Uterus (tissue), 3 donors: ENCODE measurements at regions not wholly inside any gene's neighbourhood (a gene's known extent, or its start where the extent isn't known, plus 50 kb on each side); places are given as distances from the start of the nearest gene placed in this dataset.

Source experiments
- DNase-seq, 2 donors: peaks; one replicate each; pipeline ENCODE4 v3.0.0-alpha.2; 2019 to 2020
- H3K27ac ChIP-seq, 2 donors: fragments of 200-600 bp; sonication (generic); 1 replicate in 1 of 2; 2 replicates in 1 of 2; pipeline ENCODE4 v1.5.1; 2016 to 2018
- H3K27me3 ChIP-seq, 2 donors: fragments of 200-600 bp; sonication (generic); one replicate each; pipeline ENCODE4 v1.5.1; 2018 to 2019; ENCODE audit warnings: control low read depth in 1 of 2
- H3K36me3 ChIP-seq, 2 donors: fragments of 200-600 bp; sonication (generic); one replicate each; pipeline ENCODE4 v1.5.1; 2019; ENCODE audit warnings: control low read depth in 1 of 2
- H3K4me1 ChIP-seq, 2 donors: fragments of 200-600 bp; sonication (generic); one replicate each; pipeline ENCODE4 v1.5.1; 2018 to 2019; ENCODE audit warnings: control low read depth in 1 of 2
- H3K4me3 ChIP-seq, 2 donors: fragments of 200-600 bp; sonication (generic); 1 replicate in 1 of 2; 2 replicates in 1 of 2; pipeline ENCODE4 v1.5.1; 2018 to 2019; ENCODE audit warnings: mild to moderate bottlenecking in 1 of 2
- H3K9me3 ChIP-seq, 2 donors: fragments of 200-600 bp; sonication (generic); one replicate each; pipeline ENCODE4 v1.5.1; 2019; ENCODE audit warnings: control low read depth in 1 of 2
- POLR2A ChIP-seq, 2 donors: fragments of 450-650 bp; IDR thresholded peaks; one replicate each; pipeline ENCODE4 v1.6.1; 2016; ENCODE audit warnings: antibody characterized with exemption in 2 of 2, mild to moderate bottlenecking in 1 of 2, moderate library complexity in 1 of 2
- intact Hi-C: fragments of 100-400 bp; cut with DNase I; formaldehyde crosslinking; loops from one replicate; pipeline ENCODE4 v1.15.1; 2023; ENCODE audit warnings: low total_unique reads
- TF ChIP-seq, protein P1 (sequence below), 4 experiments: fragments of 200-600 bp in 2 of 4; fragments of 450-650 bp in 2 of 4; sonication (generic) in 2 of 4; IDR thresholded peaks; one replicate each; pipeline ENCODE4 v1.5.1; 2016 to 2019; ENCODE audit warnings: antibody characterized with exemption in 4 of 4, mild to moderate bottlenecking in 2 of 4, moderate library complexity in 1 of 4
- donor health status: DM: yes; HTN: yes; CAD: no.

DNA sequence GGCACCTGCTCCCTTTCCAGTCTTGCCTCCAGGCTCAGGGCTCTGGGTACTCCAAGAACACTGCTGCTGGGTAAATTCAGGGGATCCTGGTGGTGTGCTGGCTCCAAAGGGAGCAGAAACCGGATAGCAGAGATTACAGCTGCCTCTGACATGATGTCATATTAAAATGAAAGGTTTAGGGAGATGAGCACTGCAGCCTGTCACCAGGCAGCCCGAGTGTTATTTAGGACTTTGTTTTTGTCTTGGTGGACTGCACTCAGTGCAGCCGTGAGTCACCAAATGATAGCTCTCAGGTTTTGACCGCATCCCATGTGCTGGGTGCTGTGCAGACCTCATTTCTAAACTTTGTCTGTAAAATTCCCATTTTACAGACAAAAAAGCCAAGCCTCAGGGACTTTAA is 266.0 kb upstream of the CRY1 start:
- intact Hi-C loops: no loop called here
- Histone ChIP-seq H3K36me3 (no peaks in the 10 kb centered on the region), H3K4me3 (no peak overlapping the region), H3K9me3 (no peaks in the 10 kb centered on the region), H3K27me3 (no peaks in the 10 kb centered on the region), H3K4me1 (no peaks in the 10 kb centered on the region), H3K27ac (no peak overlapping the region)
- no peak for DNase-seq
- TF ChIP-seq, protein P1, sequence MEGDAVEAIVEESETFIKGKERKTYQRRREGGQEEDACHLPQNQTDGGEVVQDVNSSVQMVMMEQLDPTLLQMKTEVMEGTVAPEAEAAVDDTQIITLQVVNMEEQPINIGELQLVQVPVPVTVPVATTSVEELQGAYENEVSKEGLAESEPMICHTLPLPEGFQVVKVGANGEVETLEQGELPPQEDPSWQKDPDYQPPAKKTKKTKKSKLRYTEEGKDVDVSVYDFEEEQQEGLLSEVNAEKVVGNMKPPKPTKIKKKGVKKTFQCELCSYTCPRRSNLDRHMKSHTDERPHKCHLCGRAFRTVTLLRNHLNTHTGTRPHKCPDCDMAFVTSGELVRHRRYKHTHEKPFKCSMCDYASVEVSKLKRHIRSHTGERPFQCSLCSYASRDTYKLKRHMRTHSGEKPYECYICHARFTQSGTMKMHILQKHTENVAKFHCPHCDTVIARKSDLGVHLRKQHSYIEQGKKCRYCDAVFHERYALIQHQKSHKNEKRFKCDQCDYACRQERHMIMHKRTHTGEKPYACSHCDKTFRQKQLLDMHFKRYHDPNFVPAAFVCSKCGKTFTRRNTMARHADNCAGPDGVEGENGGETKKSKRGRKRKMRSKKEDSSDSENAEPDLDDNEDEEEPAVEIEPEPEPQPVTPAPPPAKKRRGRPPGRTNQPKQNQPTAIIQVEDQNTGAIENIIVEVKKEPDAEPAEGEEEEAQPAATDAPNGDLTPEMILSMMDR (IDR thresholded peaks at IDR 0.05): no peak
- no peak for TF ChIP-seq POLR2A (IDR thresholded peaks at IDR 0.05)

DNA sequence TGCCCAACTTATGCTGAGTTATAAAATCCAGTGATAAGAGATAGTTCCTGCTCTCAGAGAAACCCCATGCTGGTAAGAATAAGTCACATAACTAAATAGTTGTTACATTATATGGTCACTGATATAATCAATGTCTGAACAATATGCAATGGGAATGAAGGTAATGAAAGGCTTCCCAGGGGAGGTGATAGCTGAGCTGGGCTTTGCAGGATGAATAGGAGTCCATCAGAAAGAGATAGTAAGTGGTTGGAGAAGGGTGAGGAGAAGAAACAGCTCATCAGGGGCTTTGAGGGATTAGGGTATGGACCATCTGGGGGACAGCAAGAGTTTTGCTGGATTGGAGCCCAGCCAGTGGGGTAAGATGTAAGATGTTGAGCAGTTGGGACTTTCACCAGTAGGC is 266.7 kb upstream of the CRY1 start:
- intact Hi-C loops: no loop called here
- H3K4me3 ChIP-seq: no peak overlapping the region
- no peaks in the 10 kb centered on the region for H3K36me3 ChIP-seq
- no peak for DNase-seq
- H3K4me1 ChIP-seq: no peaks in the 10 kb centered on the region
- TF ChIP-seq POLR2A (IDR thresholded peaks at IDR 0.05): no peak
- TF ChIP-seq, protein P1 (IDR thresholded peaks at IDR 0.05): no peak
- no peaks in the 10 kb centered on the region for H3K27me3 ChIP-seq
- H3K9me3 ChIP-seq: no peaks in the 10 kb centered on the region
- H3K27ac ChIP-seq: no peak overlapping the region

DNA sequence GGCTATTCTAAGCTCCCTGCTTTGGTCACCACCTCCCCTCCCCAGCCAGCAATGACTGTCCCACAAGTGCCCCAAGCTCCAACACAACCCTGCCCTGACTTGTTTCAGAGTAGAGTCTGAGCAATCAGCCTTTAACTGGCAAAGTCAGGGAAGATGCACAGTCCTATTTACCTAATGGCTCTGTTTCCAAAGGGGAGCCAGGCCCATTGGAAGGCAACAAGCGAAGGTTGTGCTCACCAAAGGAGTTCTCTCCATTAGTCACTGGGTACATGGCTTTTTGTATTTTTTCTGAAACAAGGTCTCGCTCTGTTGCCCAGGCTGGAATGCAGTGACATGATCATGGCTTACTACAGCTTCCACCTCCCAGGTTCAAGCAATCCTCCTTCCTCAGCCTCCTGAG is 267.1 kb upstream of the CRY1 start:
- Histone ChIP-seq H3K9me3 (no peaks in the 10 kb centered on the region), H3K36me3 (no peaks in the 10 kb centered on the region), H3K4me1 (no peaks in the 10 kb centered on the region), H3K4me3 (no peak overlapping the region), H3K27ac (no peak overlapping the region), H3K27me3 (no peaks in the 10 kb centered on the region)
- DNase-seq: no peak
- intact Hi-C loops: no loop called here
- TF ChIP-seq, protein P1 (IDR thresholded peaks at IDR 0.05): no peak
- TF ChIP-seq POLR2A (IDR thresholded peaks at IDR 0.05): no peak

DNA sequence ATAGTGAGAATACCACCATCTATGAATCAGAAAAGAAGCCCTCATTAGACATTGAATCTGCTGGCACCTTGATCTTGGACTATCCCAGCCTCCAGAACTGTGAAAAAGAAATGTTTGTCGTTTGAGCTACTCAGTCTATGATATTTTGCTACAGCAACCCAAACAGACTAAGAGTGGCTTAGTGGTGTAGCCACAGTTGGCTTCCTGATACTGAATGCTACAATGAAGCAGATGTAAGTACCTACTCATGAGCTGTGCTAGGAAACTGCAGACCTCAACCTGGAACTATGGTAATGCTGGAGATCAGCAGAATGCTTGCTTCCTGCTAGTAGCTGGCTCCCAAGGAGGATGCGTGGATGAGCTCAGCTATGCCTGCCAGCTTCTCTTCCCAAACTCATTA is 268.6 kb upstream of the CRY1 start:
- Histone ChIP-seq H3K4me1 (no peaks in the 10 kb centered on the region), H3K36me3 (no peaks in the 10 kb centered on the region), H3K9me3 (no peaks in the 10 kb centered on the region), H3K27ac (no peak overlapping the region), H3K4me3 (no peak overlapping the region), H3K27me3 (no peaks in the 10 kb centered on the region)
- no peak for DNase-seq
- intact Hi-C loops: no loop called here
- TF ChIP-seq, protein P1 (IDR thresholded peaks at IDR 0.05): no peak
- no peak for TF ChIP-seq POLR2A (IDR thresholded peaks at IDR 0.05)

DNA sequence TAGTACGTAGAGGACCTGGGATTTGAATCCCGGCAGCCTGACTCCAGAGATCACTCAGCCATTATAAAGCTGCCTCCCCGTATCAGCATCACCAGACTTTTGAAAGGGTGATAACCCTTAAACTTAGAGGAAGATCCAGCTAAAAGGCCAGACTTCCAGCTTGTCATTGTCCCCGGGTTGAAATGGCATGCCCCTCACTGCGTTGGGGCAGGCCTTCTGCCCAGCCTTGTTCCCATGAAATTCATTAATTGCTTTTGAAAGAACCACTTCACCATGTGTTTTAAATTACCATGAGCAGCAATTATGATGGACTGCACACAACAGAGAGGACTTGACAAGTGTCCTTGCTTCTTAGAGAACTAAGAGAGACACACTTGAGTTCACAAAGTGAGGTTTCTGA is 269.6 kb upstream of the CRY1 start:
- intact Hi-C loops: no loop called here
- Histone ChIP-seq H3K36me3 (no peaks in the 10 kb centered on the region), H3K27me3 (no peaks in the 10 kb centered on the region), H3K4me3 (no peak overlapping the region), H3K9me3 (no peaks in the 10 kb centered on the region), H3K4me1 (no peaks in the 10 kb centered on the region), H3K27ac (no peak overlapping the region)
- no peak for TF ChIP-seq POLR2A (IDR thresholded peaks at IDR 0.05)
- TF ChIP-seq, protein P1 (IDR thresholded peaks at IDR 0.05): no peak
- DNase-seq: no peak
